NCI-H128 (cell line): ENCODE measurements at regions not wholly inside any gene's neighbourhood (a gene's known extent, or its start where the extent isn't known, plus 50 kb on each side); places are given as distances from the start of the nearest gene placed in this dataset.
"Not testable (repeated sequence)": the region's sequence is repeated elsewhere in the genome, so short reads cannot be mapped to it uniquely, and the experiment has no call there.

ENCODE experiments used
- DNase-seq: peaks from one replicate; lab custom pipeline; 2025; ENCODE audit not compliant: unreplicated experiment; lab: John Stamatoyannopoulos, UW

DNA sequence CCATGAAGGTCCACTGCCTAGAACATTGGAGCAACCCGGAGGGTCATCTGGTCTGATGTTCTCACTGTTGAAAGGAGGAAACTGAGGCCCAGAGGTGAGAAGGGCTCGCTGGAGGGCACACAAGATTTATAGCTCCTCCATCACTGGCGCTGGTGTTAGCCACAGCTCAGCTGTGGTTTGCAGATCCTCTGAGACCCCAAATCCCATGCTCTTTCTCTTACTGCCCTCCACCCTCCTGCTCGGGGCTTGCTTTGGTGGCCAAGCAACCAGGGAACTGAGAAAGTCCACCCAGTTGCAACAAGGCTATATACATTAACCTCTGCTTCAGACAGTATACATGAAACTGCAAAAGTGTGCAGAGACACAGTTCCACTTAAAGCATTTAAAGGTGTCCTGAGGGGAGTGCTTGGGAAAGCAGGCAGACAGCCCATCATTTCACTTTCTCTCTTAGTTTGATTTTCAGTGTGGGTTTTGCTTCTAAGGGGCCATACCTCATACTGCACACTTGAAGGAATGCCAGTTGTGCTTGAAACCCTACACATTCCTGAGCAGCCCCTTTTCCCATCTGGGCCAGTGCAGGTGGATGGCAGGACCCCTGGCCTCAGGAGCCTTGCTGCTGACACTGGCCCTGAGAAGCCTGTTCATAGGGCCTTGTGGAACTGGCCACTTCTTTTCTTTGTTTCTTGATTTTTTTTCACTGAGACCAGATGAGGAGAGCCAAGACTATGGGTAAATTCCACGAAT lies 347.6 kb downstream of the CDC5L start:
- no peak for DNase-seq

- no peak for DNase-seq
Measured at GRCh38 chr6:44735630-44735963, 348.1 kb downstream of the CDC5L start.

- no peak for DNase-seq
Measured at GRCh38 chr6:44737341-44737740, 349.8 kb downstream of the CDC5L start.

DNA sequence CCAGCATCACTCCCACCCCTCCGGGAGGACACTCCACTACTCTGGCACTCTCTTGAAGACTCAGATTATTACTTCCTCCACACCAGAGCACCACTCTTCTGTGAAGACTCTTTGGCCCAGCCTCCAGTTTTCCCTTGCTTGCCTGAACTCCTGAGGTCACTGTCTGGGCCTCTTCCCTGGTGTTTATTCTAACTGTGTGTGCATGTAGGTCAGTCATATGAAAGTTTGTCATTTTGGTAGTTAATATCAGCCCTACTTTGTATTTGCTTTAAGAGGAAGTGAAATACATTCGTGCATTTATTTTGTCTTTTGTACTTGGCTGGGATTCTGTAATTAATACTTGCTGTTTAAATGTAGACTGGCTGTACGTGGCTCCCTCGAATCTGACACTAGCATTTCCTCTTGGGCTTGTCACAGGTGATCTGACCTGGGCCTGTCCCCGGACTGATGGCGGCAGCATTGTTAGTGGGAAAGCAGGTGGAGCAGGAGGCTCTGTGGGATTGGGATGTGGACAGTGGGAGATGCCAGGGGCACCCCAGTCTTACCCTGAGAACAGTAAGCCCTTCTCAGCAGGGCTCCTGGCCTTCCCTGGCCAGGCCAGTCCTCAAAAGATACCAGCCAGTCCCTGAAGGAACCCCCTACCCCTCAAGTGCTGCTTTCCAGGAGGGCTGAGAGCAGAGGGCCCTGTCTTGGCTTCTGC lies 350.5 kb downstream of the CDC5L start:
- DNase-seq, result no peak

- DNase-seq, result no peak
Measured at GRCh38 chr6:44738601-44739146, 351.2 kb downstream of the CDC5L start.

DNA sequence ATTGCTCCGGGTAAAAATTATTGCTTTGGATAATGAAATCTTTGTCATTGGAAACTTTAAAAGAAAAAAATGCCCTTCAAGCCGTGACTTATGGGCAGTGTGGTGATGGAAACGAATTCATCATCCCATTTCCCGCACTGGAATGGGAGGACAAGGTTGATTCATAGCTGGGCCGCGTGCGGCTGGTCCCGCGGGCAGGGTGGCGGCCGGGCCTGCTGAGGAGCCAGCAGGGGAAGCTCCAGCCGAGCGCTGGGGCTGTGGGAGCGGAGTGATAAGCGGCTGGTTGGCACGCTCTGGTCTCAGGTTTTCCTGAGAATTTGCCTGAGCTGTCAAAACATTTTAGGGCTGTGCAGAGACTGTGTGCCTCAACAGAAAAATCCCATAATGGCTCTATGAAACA lies 351.7 kb downstream of the CDC5L start:
- DNase-seq, result no peak

GRCh38 chr6:44740566-44741120 lies 353.1 kb downstream of the CDC5L start:
- no peak for DNase-seq

DNA sequence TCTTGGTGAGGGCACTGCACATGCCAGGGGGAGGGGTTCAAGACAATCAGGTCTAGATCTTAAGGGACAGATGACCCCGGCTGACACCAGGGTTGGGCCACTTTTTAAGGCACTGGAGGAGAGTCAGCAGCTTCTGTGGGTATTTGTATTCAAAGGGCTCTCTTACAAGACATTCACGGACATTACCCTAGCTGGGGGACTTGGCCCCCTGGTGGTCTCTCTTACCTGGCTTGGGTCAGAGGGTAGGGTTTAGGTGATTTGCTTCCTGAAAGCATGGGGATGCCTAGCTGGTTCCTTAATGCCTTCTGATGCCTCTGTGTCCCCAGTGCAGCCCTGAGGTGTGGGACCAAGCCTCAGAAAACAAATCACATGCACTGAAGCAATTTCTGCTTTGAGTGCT lies 354.7 kb downstream of the CDC5L start:
- no peak for DNase-seq

DNA sequence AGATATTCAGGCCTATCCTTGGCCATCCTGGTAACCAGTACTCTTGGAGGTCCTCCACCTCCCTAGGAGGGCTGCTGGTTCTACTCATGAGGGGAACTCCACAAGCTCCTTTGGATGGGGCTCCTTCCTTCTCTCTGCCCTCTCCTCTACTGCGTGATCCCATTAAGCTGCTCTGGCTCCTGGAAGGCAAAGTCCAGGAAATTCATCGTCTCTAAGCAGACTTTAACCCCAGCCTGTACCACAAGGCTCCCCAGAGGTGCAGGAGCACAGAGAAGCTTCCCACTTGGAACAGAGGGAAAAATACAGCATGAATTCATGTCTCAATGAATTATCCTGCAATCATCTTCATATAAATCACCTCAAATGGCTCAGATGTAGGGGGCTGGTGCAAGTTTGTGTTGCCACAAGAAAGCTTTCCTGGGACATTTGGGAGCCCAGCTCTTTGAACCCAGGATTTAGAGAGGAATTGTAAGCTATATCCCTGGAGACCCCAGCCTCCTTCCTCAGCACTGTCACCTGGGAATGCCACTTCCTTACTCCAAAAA lies 355.4 kb downstream of the CDC5L start:
- no peak for DNase-seq

DNA sequence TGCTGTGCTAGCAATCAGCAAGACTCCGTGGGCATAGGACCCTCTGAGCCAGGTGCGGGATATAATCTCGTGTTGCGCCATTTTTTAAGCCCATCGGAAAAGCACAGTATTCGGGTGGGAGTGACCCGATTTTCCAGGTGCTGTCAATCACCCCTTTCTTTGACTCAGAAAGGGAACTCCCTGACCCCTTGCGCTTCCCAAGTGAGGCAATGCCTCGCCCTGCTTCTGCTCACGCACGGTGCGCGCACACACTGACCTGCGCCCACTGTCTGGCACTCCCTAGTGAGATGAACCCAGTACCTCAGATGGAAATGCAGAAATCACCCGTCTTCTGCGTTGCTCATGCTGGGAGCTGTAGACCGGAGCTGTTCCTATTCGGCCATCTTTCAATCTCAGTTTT lies 372.6 kb downstream of the CDC5L start:
- not testable (repeated sequence) for DNase-seq

DNA sequence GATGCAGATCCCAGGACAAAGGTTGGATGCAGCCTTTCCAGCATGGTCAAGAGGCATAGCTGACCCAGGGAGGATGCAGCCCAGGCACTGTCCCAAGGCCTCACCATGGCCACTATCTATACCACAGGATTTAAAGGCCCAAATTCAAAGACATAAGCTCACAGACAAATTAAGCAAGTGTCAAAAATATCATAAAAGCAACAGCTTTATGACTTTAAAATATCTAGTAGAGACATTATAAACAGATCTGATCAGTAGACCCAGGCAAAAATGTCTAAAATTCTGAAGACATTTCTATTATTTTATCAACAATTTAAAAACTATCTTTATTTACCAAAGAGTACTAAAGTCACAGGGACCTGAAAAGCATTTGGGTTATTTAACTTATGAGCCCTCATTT lies 373.5 kb downstream of the CDC5L start:
- DNase-seq, result no peak

DNA sequence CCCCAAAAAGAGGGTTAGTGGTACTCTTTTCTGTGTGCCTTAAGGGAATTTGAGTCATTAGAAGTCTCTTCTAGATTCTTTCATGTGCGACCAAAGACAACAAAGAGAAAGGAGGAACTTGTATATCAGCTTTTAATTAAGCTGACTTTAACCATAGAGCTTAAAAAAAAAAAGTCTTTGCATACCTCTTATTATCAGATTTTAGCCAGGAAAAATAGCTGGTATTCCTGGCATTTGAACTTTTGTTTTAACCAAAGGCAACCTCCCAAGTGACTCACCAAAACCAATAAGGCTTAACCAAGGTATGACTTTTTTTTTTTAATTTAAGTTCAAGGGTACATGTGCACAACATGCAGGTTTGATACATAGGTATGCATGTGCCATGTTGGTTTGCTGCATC lies 375.0 kb downstream of the CDC5L start:
- DNase-seq, result no peak

DNA sequence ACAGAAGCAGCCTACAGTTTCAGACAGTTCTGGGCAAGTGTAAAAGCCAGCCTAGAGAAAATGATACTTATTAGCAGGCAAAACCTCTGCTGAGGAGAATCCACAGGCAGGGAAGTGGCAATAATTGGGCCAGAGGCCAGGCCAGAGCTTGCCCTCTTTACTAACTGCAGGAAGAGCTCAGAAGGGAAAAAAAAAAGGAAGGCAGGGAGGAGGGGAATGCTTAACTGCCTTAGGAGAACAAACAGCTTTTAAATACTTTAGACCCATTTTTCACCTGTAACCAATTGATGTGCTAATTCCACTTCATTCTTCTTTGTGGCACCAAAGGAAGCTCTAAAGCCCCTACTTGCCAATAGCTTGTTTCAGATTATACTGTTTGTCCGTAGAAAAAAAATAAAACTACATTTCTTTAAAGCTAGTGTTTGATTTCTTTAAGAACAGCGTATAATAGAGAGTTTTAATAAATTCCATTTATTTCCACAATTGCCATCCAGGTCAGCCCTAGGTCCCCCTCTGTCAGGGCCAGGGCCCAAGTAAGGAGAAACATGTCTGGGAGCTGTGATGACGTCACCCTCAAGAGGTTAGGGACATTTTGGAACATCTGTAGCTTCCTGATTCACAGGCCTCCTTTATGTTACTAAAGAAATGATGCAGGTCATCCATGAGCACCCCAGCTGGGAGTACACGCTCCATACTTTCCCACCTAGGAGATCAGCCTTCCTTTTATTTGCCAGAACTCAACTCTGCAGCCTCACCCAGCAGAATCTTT lies 384.3 kb downstream of the CDC5L start:
- no peak for DNase-seq

- no peak for DNase-seq
Measured at GRCh38 chr6:44772838-44773237, 385.3 kb downstream of the CDC5L start.

- DNase-seq, result no peak
Measured at GRCh38 chr6:44775121-44775520, 387.6 kb downstream of the CDC5L start.

DNA sequence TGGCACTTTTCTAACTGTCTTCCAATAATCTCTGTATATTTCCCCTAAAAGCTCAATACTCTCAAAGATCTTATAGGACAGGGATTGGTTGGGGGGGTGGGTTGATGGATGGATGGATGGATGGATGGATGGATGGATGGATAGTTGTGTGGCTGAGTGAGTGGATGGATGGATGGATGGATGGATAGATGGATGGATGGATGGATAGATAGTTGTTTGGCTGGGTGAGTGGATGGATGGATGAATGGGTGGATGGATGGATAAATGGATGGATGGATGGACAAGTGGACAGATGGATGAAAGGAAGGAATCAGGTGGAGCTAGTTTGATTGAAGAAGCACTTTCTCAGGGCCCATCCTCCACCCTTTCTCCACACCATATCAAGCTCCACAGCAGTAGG lies 388.8 kb downstream of the CDC5L start:
- no peak for DNase-seq

- DNase-seq, result no peak
Measured at GRCh38 chr6:44778513-44778912, 391.0 kb downstream of the CDC5L start.
